ENCODE measurements at regions not wholly inside any gene's neighbourhood (a gene's known extent, or its start where the extent isn't known, plus 50 kb on each side); places are given as distances from the start of the nearest gene placed in this dataset.

DNA sequence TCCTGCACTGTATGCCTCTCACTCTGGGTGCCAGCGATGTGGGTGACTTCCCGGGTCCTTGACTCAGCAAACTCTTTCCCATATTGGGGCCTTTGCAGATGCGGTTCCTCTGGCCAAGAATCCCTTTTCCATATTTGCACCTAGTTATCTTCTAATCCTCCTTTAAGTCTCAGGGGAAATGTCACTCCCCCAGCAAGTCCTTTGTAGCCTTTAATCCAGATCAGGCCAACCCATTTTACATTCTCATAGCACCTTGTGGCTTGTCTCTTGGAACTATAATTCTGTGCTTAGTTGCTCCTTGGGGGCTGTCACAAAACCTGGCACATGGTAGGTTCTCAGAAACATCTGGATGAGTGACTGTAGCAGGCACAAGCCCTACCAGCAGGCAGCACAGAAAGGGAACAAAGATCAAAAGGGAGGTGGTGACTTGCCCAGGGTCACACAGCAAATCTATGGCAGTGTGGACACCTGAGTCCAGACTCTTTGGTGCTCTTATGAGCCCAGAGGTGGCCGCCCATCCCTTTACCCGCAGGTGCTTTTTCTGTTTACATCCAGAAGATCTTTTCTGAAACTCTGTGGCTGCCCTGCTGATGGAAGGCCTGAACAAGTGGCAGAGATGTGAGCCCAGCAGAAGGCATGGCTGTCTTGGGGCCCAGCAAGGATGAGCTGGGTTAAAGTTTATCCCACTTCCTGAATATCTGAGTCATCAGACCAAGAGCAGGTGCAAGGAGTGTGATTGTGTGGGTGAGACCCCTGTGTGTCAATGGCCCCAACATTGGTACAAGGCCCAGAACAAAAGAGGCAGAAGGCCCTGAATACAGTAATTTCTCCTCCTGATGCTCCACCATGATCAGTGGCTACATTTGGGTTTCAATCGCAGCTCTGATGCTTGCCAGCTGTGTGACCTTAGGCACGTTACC is 78.6 kb upstream of the GRK3 start:
- TF ChIP-seq, protein P1, sequence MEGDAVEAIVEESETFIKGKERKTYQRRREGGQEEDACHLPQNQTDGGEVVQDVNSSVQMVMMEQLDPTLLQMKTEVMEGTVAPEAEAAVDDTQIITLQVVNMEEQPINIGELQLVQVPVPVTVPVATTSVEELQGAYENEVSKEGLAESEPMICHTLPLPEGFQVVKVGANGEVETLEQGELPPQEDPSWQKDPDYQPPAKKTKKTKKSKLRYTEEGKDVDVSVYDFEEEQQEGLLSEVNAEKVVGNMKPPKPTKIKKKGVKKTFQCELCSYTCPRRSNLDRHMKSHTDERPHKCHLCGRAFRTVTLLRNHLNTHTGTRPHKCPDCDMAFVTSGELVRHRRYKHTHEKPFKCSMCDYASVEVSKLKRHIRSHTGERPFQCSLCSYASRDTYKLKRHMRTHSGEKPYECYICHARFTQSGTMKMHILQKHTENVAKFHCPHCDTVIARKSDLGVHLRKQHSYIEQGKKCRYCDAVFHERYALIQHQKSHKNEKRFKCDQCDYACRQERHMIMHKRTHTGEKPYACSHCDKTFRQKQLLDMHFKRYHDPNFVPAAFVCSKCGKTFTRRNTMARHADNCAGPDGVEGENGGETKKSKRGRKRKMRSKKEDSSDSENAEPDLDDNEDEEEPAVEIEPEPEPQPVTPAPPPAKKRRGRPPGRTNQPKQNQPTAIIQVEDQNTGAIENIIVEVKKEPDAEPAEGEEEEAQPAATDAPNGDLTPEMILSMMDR (IDR thresholded peaks at IDR 0.05): no peak
- TF ChIP-seq POLR2A (IDR thresholded peaks at IDR 0.05): no peak
- TF ChIP-seq POLR2AphosphoS5 (IDR thresholded peaks at IDR 0.05; ENCODE audit: insufficient read depth in 1 of 2, low read depth in 1 of 2): no peak

All from vagina (tissue), 2 donors.